ENCODE measurements at regions not wholly inside any gene's neighbourhood (a gene's known extent, or its start where the extent isn't known, plus 50 kb on each side); places are given as distances from the start of the nearest gene placed in this dataset.

DNA sequence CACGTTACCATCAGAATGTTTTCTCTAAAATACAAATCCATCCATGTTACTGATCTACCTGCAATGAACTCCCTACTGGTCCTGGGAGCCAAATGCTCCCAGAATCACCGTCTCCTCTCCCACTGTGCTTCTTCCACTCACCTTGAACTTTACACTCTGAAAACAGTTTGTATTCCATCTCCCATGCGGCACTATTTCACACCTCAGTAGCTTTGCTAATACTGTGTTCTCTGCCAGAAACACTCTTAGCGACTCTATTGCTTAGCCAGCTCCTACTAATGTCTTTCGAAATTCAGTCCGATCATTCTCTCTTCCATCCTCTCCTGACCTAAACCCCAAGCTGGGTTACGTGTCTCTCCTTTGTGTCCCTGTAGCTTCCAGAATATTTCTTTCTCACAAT lies 284.4 kb upstream of the DUSP10 start:
- intact Hi-C loops (cut with micrococcal nuclease; ENCODE audit: unreplicated experiment), result no loop called here
- Mint-ChIP-seq H3K27ac (ENCODE audit: unreplicated experiment) (no peak overlapping the region), H3K4me3 (ENCODE audit: low read depth, unreplicated experiment) (no peak overlapping the region), H3K9me3 (ENCODE audit: low read depth, unreplicated experiment) (no peaks in the 10 kb centered on the region), H3K36me3 (ENCODE audit: insufficient read depth, unreplicated experiment) (no peaks in the 10 kb centered on the region), H3K27me3 (ENCODE audit: unreplicated experiment) (no peaks in the 10 kb centered on the region), H3K4me1 (ENCODE audit: low read depth, unreplicated experiment) (no peaks in the 10 kb centered on the region)
- BruUV-seq (replicated peaks), result no TSS peak
- no peak for DNase-seq
- CTCF ChIA-PET, result no interaction called here
- TF ChIP-seq, protein P1, sequence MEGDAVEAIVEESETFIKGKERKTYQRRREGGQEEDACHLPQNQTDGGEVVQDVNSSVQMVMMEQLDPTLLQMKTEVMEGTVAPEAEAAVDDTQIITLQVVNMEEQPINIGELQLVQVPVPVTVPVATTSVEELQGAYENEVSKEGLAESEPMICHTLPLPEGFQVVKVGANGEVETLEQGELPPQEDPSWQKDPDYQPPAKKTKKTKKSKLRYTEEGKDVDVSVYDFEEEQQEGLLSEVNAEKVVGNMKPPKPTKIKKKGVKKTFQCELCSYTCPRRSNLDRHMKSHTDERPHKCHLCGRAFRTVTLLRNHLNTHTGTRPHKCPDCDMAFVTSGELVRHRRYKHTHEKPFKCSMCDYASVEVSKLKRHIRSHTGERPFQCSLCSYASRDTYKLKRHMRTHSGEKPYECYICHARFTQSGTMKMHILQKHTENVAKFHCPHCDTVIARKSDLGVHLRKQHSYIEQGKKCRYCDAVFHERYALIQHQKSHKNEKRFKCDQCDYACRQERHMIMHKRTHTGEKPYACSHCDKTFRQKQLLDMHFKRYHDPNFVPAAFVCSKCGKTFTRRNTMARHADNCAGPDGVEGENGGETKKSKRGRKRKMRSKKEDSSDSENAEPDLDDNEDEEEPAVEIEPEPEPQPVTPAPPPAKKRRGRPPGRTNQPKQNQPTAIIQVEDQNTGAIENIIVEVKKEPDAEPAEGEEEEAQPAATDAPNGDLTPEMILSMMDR (IDR thresholded peaks at IDR 0.05; ENCODE audit: unreplicated experiment), result no peak

GRCh38 chr1:222023025-222023424 lies 281.1 kb upstream of the DUSP10 start:
- Mint-ChIP-seq H3K4me1 (ENCODE audit: low read depth, unreplicated experiment) (no peaks in the 10 kb centered on the region), H3K9me3 (ENCODE audit: low read depth, unreplicated experiment) (no peaks in the 10 kb centered on the region), H3K27me3 (ENCODE audit: unreplicated experiment) (no peaks in the 10 kb centered on the region), H3K36me3 (ENCODE audit: insufficient read depth, unreplicated experiment) (no peaks in the 10 kb centered on the region), H3K4me3 (ENCODE audit: low read depth, unreplicated experiment) (no peak overlapping the region), H3K27ac (ENCODE audit: unreplicated experiment) (no peak overlapping the region)
- intact Hi-C loops (cut with micrococcal nuclease; ENCODE audit: unreplicated experiment), result no loop called here
- DNase-seq, result no peak
- CTCF ChIA-PET, result no interaction called here
- no TSS peak for BruUV-seq (replicated peaks)
- TF ChIP-seq, protein P1 (IDR thresholded peaks at IDR 0.05; ENCODE audit: unreplicated experiment), result no peak

- intact Hi-C loops (cut with micrococcal nuclease; ENCODE audit: unreplicated experiment), result no loop called here
- no peaks in the 10 kb centered on the region for H3K36me3 Mint-ChIP-seq (ENCODE audit: insufficient read depth, unreplicated experiment)
- BruUV-seq (replicated peaks), result no TSS peak
- DNase-seq, result no peak
- TF ChIP-seq, protein P1 (IDR thresholded peaks at IDR 0.05; ENCODE audit: unreplicated experiment), result no peak
- no peak overlapping the region for H3K4me3 Mint-ChIP-seq (ENCODE audit: low read depth, unreplicated experiment)
- H3K9me3 Mint-ChIP-seq (ENCODE audit: low read depth, unreplicated experiment), result peaks cover 2% of the 10 kb centered on the region
- no peaks in the 10 kb centered on the region for H3K4me1 Mint-ChIP-seq (ENCODE audit: low read depth, unreplicated experiment)
- H3K27me3 Mint-ChIP-seq (ENCODE audit: unreplicated experiment), result no peaks in the 10 kb centered on the region
- CTCF ChIA-PET, result interaction anchor here (0.7 to 0.9 kb wide), 2 partner anchors 144 to 150 kb away, joined by 3 read pairs; no protein-coding TSS in a partner anchor
- no peak overlapping the region for H3K27ac Mint-ChIP-seq (ENCODE audit: unreplicated experiment)
Measured at GRCh38 chr1:222021129-222021528, 279.2 kb upstream of the DUSP10 start.

DNA sequence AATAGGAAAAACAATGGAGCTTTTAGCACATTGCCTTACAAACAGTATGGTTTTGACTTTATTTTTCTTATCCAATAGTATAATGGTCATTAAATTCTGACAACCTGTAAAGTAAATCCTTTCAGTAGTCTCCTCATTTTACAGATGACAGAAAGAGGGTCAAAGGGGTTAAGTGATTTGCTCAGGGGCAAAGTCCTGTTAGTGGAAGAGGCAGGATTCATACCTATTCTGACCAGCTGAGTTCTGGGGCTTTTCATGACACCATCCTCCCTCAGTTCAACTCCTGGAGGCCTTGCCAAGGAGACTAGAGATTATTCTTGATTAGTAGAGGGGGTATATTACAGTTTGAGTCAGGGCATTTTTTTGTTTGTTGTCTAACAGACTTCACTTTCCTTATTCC lies 278.7 kb upstream of the DUSP10 start:
- H3K27ac Mint-ChIP-seq (ENCODE audit: unreplicated experiment), result no peak overlapping the region
- CTCF ChIA-PET, result no interaction called here

More for the DNA sequence above, 278.7 kb upstream of the DUSP10 start:
- no peaks in the 10 kb centered on the region for H3K27me3 Mint-ChIP-seq (ENCODE audit: unreplicated experiment)
- peaks cover 2% of the 10 kb centered on the region for H3K9me3 Mint-ChIP-seq (ENCODE audit: low read depth, unreplicated experiment)
- no peak for DNase-seq
- intact Hi-C loops (cut with micrococcal nuclease; ENCODE audit: unreplicated experiment), result no loop called here
- H3K36me3 Mint-ChIP-seq (ENCODE audit: insufficient read depth, unreplicated experiment), result no peaks in the 10 kb centered on the region
- BruUV-seq (replicated peaks), result no TSS peak
- H3K4me3 Mint-ChIP-seq (ENCODE audit: low read depth, unreplicated experiment), result no peak overlapping the region
- TF ChIP-seq, protein P1 (IDR thresholded peaks at IDR 0.05; ENCODE audit: unreplicated experiment), result no peak
- H3K4me1 Mint-ChIP-seq (ENCODE audit: low read depth, unreplicated experiment), result no peaks in the 10 kb centered on the region

Data from Calu3 (cell line).